Fibroblast of skin of left quadriceps (primary cell): ENCODE measurements at regions not wholly inside any gene's neighbourhood (a gene's known extent, or its start where the extent isn't known, plus 50 kb on each side); places are given as distances from the start of the nearest gene placed in this dataset.
"Not testable (repeated sequence)": the region's sequence is repeated elsewhere in the genome, so short reads cannot be mapped to it uniquely, and the experiment has no call there.

Experiments
- DNase-seq, 2 experiments: peaks; one replicate each; pipeline ENCODE4 v3.0.0-alpha.2; 2013; ENCODE audit warnings: low read depth in 2 of 2

- no peak for DNase-seq
These were observed 603.8 kb downstream of the CDH8 start for GRCh38 chr16:61432421-61432820.

DNA sequence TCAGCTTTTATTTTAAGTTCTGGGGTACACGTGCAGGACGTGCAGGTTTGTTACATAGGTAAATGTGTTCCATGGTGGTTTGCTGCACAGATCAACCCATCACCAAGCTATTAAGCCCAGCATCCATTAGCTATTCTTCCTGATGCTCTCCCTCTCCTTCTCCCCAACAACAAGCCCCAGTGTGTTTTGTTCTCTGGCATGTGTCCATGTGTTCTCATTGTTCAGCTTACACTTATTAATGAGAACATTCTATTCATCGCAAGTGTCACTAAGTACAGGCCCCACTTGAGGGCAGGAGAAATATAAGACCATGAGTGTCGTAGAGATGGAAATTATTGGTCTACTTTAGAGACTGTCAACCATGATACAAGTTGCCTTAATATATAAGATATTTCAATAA is 615.1 kb downstream of the CDH8 start:
- DNase-seq, result no peak

GRCh38 chr16:61419791-61420190 is 616.4 kb downstream of the CDH8 start:
- no peak for DNase-seq

GRCh38 chr16:61418802-61419201 is 617.4 kb downstream of the CDH8 start:
- not testable (repeated sequence) for DNase-seq

DNA sequence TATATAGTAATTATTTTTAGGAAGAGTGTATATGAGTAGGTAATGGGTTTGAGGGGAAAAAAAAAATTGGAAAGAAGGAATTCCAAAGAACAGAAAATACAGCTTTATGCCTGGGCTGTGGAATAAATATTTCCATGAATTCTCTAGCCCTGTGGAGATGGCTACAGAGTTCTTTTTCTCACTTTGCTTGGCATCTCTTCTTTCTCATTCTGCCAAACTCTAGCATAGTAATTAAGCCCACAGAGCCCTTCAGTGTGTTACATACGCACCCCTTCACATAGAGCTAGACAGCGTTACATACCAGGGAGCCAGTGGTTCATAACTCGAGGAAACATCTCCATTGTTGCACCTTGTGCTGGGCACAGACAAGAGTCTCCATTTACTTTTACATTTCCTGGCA is 621.1 kb downstream of the CDH8 start:
- DNase-seq, result no peak

- DNase-seq, result no peak
These were observed 623.2 kb downstream of the CDH8 start for GRCh38 chr16:61413021-61413420.

DNA sequence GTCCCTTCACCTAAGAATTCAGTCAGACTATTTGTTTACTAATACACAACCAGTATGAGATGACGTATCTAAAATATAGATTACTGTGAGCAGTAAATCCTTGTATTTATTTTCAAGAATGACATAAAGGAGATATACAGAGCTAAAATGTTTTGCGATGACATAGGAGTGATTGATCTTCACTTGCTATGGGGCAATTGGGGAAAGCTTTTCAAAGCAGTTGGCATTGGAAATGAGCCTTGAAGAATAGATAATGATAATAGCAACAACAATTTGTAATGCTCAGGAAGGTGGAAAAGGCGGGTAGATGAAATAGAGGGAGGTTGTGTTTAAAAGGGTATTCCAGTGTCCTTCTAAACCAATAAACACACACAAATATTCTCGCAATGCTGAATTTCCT is 623.7 kb downstream of the CDH8 start:
- DNase-seq, result no peak

DNA sequence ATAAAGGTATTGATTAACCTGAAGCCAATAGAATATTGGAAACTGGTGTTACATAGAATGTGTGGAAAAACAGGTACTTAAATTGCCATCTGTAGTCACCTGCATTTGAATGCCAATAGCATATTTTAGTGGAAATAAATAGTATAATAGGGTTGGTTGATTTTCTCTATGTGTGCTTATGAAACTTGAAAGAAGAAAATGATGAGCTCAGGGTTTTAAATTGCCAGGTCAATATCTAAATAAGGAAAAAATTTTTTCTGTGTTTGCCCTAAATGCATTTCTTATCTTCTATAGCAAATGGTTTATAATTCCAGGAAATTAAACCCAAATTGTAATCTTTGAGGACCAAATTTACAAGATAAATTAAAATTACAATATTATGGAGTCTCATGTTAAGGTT is 626.6 kb downstream of the CDH8 start:
- DNase-seq, result no peak

- DNase-seq, result no peak
These were observed 632.9 kb downstream of the CDH8 start for GRCh38 chr16:61403386-61403785.

- DNase-seq, result no peak
These were observed 644.3 kb downstream of the CDH8 start for GRCh38 chr16:61391896-61392295.

GRCh38 chr16:61390965-61391637 is 645.1 kb downstream of the CDH8 start:
- DNase-seq, result no peak

- DNase-seq, result no peak
These were observed 650.7 kb downstream of the CDH8 start for GRCh38 chr16:61385392-61386071.

- DNase-seq, result no peak
These were observed 653.8 kb downstream of the CDH8 start for GRCh38 chr16:61382435-61382834.

DNA sequence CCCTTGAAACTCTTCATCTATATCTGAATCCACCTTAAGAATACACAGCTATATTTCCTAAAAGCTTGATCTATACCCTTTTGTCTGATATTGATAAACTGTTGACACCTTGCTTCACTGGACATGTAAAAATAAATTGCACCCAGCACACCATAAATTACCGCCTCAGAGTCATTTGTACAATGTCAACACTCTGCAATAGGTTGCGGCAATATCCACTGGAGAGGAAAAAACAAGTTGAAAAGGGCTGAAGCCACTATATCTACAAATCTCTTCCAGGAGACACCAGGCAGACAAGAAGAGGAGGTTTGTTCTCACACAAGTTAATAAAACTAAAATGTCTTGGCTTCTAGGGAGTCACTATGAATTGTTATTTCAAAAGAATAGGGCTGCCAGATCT is 656.9 kb downstream of the CDH8 start:
- DNase-seq, result no peak

GRCh38 chr16:61374071-61374470 is 662.2 kb downstream of the CDH8 start:
- DNase-seq, result no peak

DNA sequence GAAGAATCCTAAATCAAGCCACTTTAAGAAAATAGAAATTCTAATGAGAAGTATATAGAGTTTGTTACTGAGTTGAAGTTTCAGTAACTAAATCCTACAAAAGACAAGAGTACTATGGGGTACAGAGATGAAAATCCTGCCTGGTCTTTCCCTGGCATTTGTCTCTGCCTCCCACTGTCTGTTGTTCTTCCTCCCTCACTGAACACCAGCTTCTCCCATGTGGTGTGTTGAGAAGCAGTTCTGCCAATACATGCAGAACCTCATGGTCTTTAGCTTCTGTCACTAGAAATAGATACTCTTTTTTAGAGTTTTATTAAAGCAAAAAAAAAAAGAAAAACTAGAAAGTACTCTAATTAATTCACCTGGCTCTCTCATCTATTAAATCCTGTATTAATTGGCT is 664.4 kb downstream of the CDH8 start:
- no peak for DNase-seq

DNA sequence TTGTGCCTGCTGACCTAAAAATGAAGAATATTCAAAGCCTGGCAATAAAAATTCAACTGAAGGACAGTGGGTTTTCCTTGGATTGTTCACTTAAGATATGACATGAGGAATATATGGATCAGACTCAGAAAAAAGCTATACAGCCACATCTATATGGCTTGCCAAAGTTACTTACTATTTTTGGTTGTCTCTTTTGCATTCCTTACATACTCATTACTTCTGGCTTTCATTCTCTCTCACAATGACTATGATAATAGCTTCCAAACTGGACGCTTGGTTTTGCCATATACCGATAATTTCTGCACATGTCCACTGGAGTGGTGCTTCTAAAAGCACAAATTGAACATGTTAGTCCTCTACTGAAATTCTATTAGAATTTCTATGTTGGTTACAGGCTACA is 664.9 kb downstream of the CDH8 start:
- DNase-seq, result no peak

- DNase-seq, result no peak
These were observed 665.7 kb downstream of the CDH8 start for GRCh38 chr16:61370564-61370963.

DNA sequence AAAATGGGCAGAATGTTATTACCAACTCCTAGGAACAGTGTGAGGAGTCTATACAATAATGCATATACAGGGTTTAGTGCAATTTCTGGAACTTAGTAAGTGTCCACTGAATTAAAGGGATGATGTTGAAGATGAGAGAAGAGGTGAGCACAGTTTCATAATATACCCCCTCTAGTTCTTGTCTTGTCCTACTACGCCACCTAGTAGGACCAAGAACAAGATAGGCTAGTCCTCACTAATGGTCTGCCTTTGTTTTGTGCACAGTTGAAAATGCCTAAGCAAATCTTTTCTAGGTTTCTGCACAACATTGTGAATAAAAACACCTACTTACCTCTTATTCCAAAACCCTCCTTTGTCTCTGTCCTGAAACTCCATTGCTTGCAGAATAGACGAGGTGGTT is 670.2 kb downstream of the CDH8 start:
- DNase-seq, result no peak

DNA sequence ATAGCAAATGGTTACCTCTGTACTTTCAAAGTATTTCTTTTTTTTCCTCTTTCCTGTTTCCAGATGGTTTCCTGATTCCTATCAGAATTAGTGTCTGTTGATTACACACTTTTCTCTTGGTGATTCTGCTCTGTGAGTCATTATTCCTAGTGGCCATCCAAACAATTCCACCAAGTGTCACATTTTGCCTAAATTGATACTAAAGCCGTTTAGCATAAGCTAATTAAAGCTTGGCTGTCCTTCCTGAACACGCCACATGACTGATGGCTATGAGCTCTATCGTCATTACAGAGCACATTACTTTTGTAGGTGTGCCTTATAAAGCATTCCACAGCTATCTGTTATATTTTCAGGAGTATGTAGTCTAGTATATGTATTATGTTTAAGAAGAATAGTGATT is 671.2 kb downstream of the CDH8 start:
- DNase-seq, result no peak

- no peak for DNase-seq
These were observed 673.7 kb downstream of the CDH8 start for GRCh38 chr16:61362585-61362984.

GRCh38 chr16:61344791-61345190 is 691.4 kb downstream of the CDH8 start:
- no peak for DNase-seq

DNA sequence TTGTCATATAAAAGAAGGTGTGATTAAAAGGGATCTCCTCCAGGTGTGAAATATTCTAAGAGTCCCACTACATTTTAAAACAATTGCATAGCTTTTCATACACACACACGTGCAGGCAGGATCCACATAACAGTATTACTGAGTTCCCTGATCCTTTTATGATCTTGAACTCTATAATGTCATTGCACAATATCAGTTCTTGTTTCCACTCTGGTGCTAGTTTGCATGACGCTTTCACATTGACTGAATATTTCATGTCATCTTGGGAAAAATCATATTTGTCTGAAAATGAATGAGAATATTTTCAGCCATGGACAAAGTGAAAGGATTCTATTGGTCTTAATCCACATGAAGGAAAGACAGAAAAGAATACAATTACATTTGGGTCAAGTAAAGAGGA is 703.8 kb downstream of the CDH8 start:
- DNase-seq, result no peak

DNA sequence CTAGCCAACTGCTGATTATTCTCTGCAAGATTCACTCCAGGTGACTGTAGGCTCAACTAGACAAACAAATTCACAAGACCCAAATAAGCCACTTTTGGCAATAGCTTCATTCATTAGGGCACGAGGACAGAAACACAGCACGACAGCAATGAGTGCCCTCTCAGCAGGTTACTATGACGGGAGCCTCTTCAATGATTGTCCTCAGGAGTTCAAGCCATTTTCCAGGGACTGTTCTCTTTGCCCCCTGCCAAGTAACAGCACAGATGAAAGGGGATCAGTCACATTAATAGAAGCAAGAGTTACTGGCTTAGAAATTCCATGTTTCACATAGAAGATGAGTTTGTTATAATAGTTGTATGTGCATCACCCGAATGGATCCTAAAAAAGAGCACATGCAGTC is 712.2 kb downstream of the CDH8 start:
- no peak for DNase-seq
